IMR-90 (cell line): ENCODE measurements at regions not wholly inside any gene's neighbourhood (a gene's known extent, or its start where the extent isn't known, plus 50 kb on each side); places are given as distances from the start of the nearest gene placed in this dataset.

Experiments
- ATAC-seq: fragments of 200-7000 bp; cut with Tn5 transposase; 2 replicates; pipeline ENCODE4 v1.9.1; 2020; ENCODE audit warnings: low read depth, mild to moderate bottlenecking, moderate library complexity
- BruUV-seq: library from RNA; stranded (reverse); fragments of 400-500 nt; replicated peaks from 2 replicates; lab custom pipeline; 2021; lab: Mats Ljungman, UMichigan
- CTCF ChIA-PET: fragments of 300-600 bp; formaldehyde crosslinking; extraction: SDS; loops from one replicate; lab custom pipeline; 2021; ENCODE audit warnings: antibody characterized with exemption; lab: Yijun Ruan, JAX
- POLR2A ChIA-PET: fragments of 300-600 bp; sonication (Branson Sonifier 250); formaldehyde crosslinking; loops from one replicate; lab custom pipeline; 2022; ENCODE audit warnings: antibody characterized with exemption; ENCODE audit not compliant: unreplicated experiment; lab: Charles Lee
- DNase-seq: peaks from one replicate; pipeline ENCODE4 v3.0.0; 2013
- H2AFZ ChIP-seq: replicated peaks from 2 replicates; pipeline ENCODE3; 2013; ENCODE audit warnings: low read length, mild to moderate bottlenecking; ENCODE audit not compliant: poor library complexity
- H2AK5ac ChIP-seq: 2 replicates; pipeline ENCODE4 v1.6.1; 2013; ENCODE audit warnings: low read depth, low read length, inconsistent platforms
- H2AK9ac ChIP-seq: replicated peaks from 2 replicates; pipeline ENCODE3; 2013; ENCODE audit warnings: mild to moderate bottlenecking, low read depth, low read length, moderate library complexity; ENCODE audit not compliant: poor library complexity
- H2BK120ac ChIP-seq: 2 replicates; pipeline ENCODE4 v1.6.1; 2013; ENCODE audit warnings: low read depth, low read length, inconsistent platforms
- H2BK15ac ChIP-seq: 3 replicates; pipeline ENCODE4 v1.6.1; 2013; ENCODE audit warnings: low read depth, low read length, inconsistent platforms
- H2BK20ac ChIP-seq: 2 replicates; pipeline ENCODE4 v1.6.1; 2013; ENCODE audit warnings: low read depth, mild to moderate bottlenecking, inconsistent platforms, low read length, moderate library complexity
- H2BK5ac ChIP-seq: 2 replicates; pipeline ENCODE4 v1.6.1; 2013; ENCODE audit warnings: mild to moderate bottlenecking, low read depth, low read length, inconsistent platforms; ENCODE audit not compliant: poor library complexity, severe bottlenecking
- H3K14ac ChIP-seq: replicated peaks from 2 replicates; pipeline ENCODE4 v1.6.1; 2013; ENCODE audit warnings: low read depth, low read length, inconsistent platforms
- H3K18ac ChIP-seq: 2 replicates; pipeline ENCODE4 v1.6.1; 2013; ENCODE audit warnings: low read depth, low read length, control low read depth
- H3K23ac ChIP-seq: 2 replicates; pipeline ENCODE4 v1.6.1; 2013; ENCODE audit warnings: low read depth, low read length, inconsistent platforms
- H3K27ac ChIP-seq: 2 replicates; pipeline ENCODE4 v1.5.1; 2013; ENCODE audit warnings: mild to moderate bottlenecking, control low read depth, low read length; ENCODE audit not compliant: insufficient read depth
- H3K27me3 ChIP-seq: 2 replicates; pipeline ENCODE4 v1.6.1; 2013; ENCODE audit warnings: low read length; ENCODE audit not compliant: control insufficient read depth, insufficient read depth
- H3K36me3 ChIP-seq: 2 replicates; pipeline ENCODE4 v1.6.1; 2013; ENCODE audit warnings: low read length, mixed read lengths; ENCODE audit not compliant: control insufficient read depth, insufficient read depth
- H3K4ac ChIP-seq: 2 replicates; pipeline ENCODE4 v1.6.1; 2013; ENCODE audit warnings: low read depth, low read length, inconsistent platforms
- H3K4me1 ChIP-seq: 2 replicates; pipeline ENCODE4 v1.6.1; 2013; ENCODE audit warnings: low read length, mixed read lengths; ENCODE audit not compliant: control insufficient read depth, insufficient read depth
- H3K4me2 ChIP-seq: 2 replicates; pipeline ENCODE4 v1.6.1; 2013; ENCODE audit warnings: low read depth, mild to moderate bottlenecking, control low read depth, low read length, moderate library complexity
- H3K4me3 ChIP-seq: 2 replicates; pipeline ENCODE4 v1.5.1; 2013; ENCODE audit warnings: low read depth, mild to moderate bottlenecking, control low read depth, low read length, moderate library complexity; ENCODE audit not compliant: insufficient read depth
- H3K56ac ChIP-seq: 2 replicates; pipeline ENCODE4 v1.6.1; 2013; ENCODE audit warnings: low read length, inconsistent platforms; ENCODE audit not compliant: insufficient read depth; ENCODE audit errors: extremely low read depth
- H3K79me1 ChIP-seq, 2 experiments: 2 replicates each; pipeline ENCODE4 v1.6.1; 2013; ENCODE audit warnings: low read length in 2 of 2, inconsistent platforms in 1 of 2, low read depth in 1 of 2
- H3K9ac ChIP-seq: 2 replicates; pipeline ENCODE4 v1.6.1; 2013; ENCODE audit warnings: low read depth, low read length, control low read depth
- H3K9me1 ChIP-seq: 2 replicates; pipeline ENCODE4 v1.6.1; 2013; ENCODE audit warnings: low read length, inconsistent platforms; ENCODE audit not compliant: insufficient read depth
- H3K9me3 ChIP-seq: 2 replicates; pipeline ENCODE4 v1.6.1; 2013; ENCODE audit warnings: low read length; ENCODE audit not compliant: control insufficient read depth, insufficient read depth
- H4K20me1 ChIP-seq: 2 replicates; pipeline ENCODE4 v1.6.1; 2013; ENCODE audit warnings: low read length, inconsistent platforms; ENCODE audit not compliant: insufficient read depth
- H4K5ac ChIP-seq: 2 replicates; pipeline ENCODE4 v1.6.1; 2013; ENCODE audit warnings: mild to moderate bottlenecking, low read depth, low read length, control low read depth
- H4K8ac ChIP-seq, 2 experiments: 2 replicates each; pipeline ENCODE4 v1.6.1; 2013; ENCODE audit warnings: low read depth in 2 of 2, low read length in 2 of 2, control low read depth in 1 of 2, inconsistent platforms in 1 of 2
- H4K91ac ChIP-seq: 2 replicates; pipeline ENCODE4 v1.6.1; 2013; ENCODE audit warnings: low read depth, low read length, inconsistent platforms; ENCODE audit not compliant: insufficient read depth
- BHLHE40 ChIP-seq: fragments of 150-350 bp; IDR thresholded peaks from 2 replicates; pipeline ENCODE4 v1.6.1; 2016; ENCODE audit warnings: mild to moderate bottlenecking, low read depth, low read length
- CEBPB ChIP-seq: IDR thresholded peaks from 2 replicates; pipeline ENCODE4 v1.6.1; 2012; ENCODE audit warnings: low read depth, low read length, improper control_type of control experiment
- CHD1 ChIP-seq: IDR thresholded peaks from 2 replicates; pipeline ENCODE4 v1.6.1; 2012; ENCODE audit warnings: low read depth, low read length, improper control_type of control experiment
- CTCF ChIP-seq: conservative IDR thresholded peaks from 2 replicates; pipeline ENCODE4 v1.5.1; 2012; ENCODE audit warnings: mild to moderate bottlenecking, low read depth, low read length, improper control_type of control experiment
- FOS ChIP-seq: fragments of 150-350 bp; IDR thresholded peaks from 2 replicates; pipeline ENCODE4 v1.6.1; 2016; ENCODE audit warnings: low read depth, low read length
- MAFK ChIP-seq: IDR thresholded peaks from 2 replicates; pipeline ENCODE4 v1.6.1; 2012; ENCODE audit warnings: low read depth, low read length, improper control_type of control experiment
- MAZ ChIP-seq: IDR thresholded peaks from 2 replicates; pipeline ENCODE4 v1.6.1; 2012; ENCODE audit warnings: low read depth, mild to moderate bottlenecking, low read length, improper control_type of control experiment, moderate library complexity, borderline replicate concordance
- MXI1 ChIP-seq: IDR thresholded peaks from 2 replicates; pipeline ENCODE4 v1.6.1; 2012; ENCODE audit warnings: low read depth, mild to moderate bottlenecking, low read length, moderate library complexity, borderline replicate concordance
- NFE2L2 ChIP-seq: fragments of 150-350 bp; IDR thresholded peaks from 2 replicates; pipeline ENCODE4 v1.6.1; 2016; ENCODE audit warnings: low read depth, mild to moderate bottlenecking, low read length
- POLR2A ChIP-seq: IDR thresholded peaks from 2 replicates; pipeline ENCODE4 v1.6.1; 2012; ENCODE audit warnings: mild to moderate bottlenecking, low read depth, low read length
- RAD21 ChIP-seq: IDR thresholded peaks from 2 replicates; pipeline ENCODE4 v1.6.1; 2012; ENCODE audit warnings: low read length, improper control_type of control experiment
- RCOR1 ChIP-seq: IDR thresholded peaks from 2 replicates; pipeline ENCODE4 v1.6.1; 2012; ENCODE audit warnings: mild to moderate bottlenecking, low read length, improper control_type of control experiment; ENCODE audit not compliant: insufficient replicate concordance
- RFX5 ChIP-seq: IDR thresholded peaks from 2 replicates; pipeline ENCODE4 v1.8.0; 2012; ENCODE audit warnings: low read depth, mild to moderate bottlenecking, low read length, moderate library complexity
- SMC3 ChIP-seq: fragments of 150-350 bp; IDR thresholded peaks from 2 replicates; pipeline ENCODE4 v1.6.1; 2016; ENCODE audit warnings: low read depth, mild to moderate bottlenecking, antibody characterized with exemption, low read length, moderate library complexity
- WGBS, 2 experiments: methylation state at CpG; one replicate each; pipeline versions ENCODE4 v1.1.5 to v1.1.7; 2013; ENCODE audit warnings: missing lambda C conversion rate in 2 of 2; ENCODE audit not compliant: insufficient read length in 1 of 2; ENCODE audit errors: extremely low coverage in 2 of 2; 5-methylcytosine and 5-hydroxymethylcytosine counted together
- dilution Hi-C: fragments of 300-500 bp; cut with HindIII; formaldehyde crosslinking; loops from one replicate; pipeline ENCODE4 v1.14.3; 2018; ENCODE audit warnings: low sequenced_read_pairs; ENCODE audit not compliant: unreplicated experiment
- in situ Hi-C: fragments of 300-500 bp; cut with MboI; formaldehyde crosslinking; loops from 3 replicates; pipeline ENCODE4 v1.14.3; 2019; ENCODE audit warnings: low sequenced_read_pairs, inconsistent platforms, mixed read lengths
- intact Hi-C: fragments of 100-400 bp; cut with micrococcal nuclease; formaldehyde crosslinking; loops from 2 replicates; pipeline ENCODE4 v1.10.0; 2022
- TF ChIP-seq, protein P1 (sequence below): fragments of 150-350 bp; IDR thresholded peaks from 2 replicates; pipeline ENCODE4 v1.6.1; 2016; ENCODE audit warnings: low read depth, mild to moderate bottlenecking, low read length, moderate library complexity, borderline replicate concordance
- TF ChIP-seq, protein P2 (sequence below): fragments of 150-350 bp; IDR thresholded peaks from 2 replicates; pipeline ENCODE4 v1.6.1; 2017; ENCODE audit warnings: mild to moderate bottlenecking, antibody characterized with exemption, low read length, low read depth

- no peak overlapping the region for H2BK20ac ChIP-seq
- H3K23ac ChIP-seq, result no peak overlapping the region
- H3K14ac ChIP-seq, result no peak overlapping the region
- no TSS peak for BruUV-seq
- DNase-seq (no peak), ATAC-seq (no peak)
- H2BK15ac ChIP-seq, result no peak overlapping the region
- H2BK120ac ChIP-seq, result no peak overlapping the region
- no peak overlapping the region for H2AK9ac ChIP-seq
- no peak overlapping the region for H4K8ac ChIP-seq
- dilution Hi-C loops, result no loop called here
- no peaks in the 10 kb centered on the region for H3K36me3 ChIP-seq
- ChIA-PET POLR2A (no interaction called here), CTCF (no interaction called here)
- 42% methylated on average over 2 of the region's 4 CpGs; no CpG with 5 or more reads in 1 of the 2 experiments for WGBS, 2 experiments
- no peaks in the 10 kb centered on the region for H3K27me3 ChIP-seq
- no peak overlapping the region for H3K4me2 ChIP-seq
- no peak overlapping the region for H3K9ac ChIP-seq
- H2BK5ac ChIP-seq, result no peak overlapping the region
- no peaks in the 10 kb centered on the region for H3K9me1 ChIP-seq
- no peaks in the 10 kb centered on the region for H3K9me3 ChIP-seq
- no peaks in the 10 kb centered on the region for H3K4me1 ChIP-seq
- H3K4ac ChIP-seq, result no peak overlapping the region
- no peak overlapping the region for H3K18ac ChIP-seq
- H2AFZ ChIP-seq, result no peak overlapping the region
- H4K20me1 ChIP-seq, result no peaks in the 10 kb centered on the region
- in situ Hi-C loops, result no loop called here
- no peak overlapping the region for H4K5ac ChIP-seq
- intact Hi-C loops, result no loop called here
- no peak overlapping the region for H2AK5ac ChIP-seq
- H3K79me1 ChIP-seq, result no peaks in the 10 kb centered on the region
- H3K56ac ChIP-seq, result no peak overlapping the region
- no peak overlapping the region for H3K4me3 ChIP-seq
- no peak overlapping the region for H4K91ac ChIP-seq
- no peak overlapping the region for H3K27ac ChIP-seq
- TF ChIP-seq NFE2L2, result no peak
- TF ChIP-seq CEBPB, result no peak
- TF ChIP-seq CHD1, result no peak
- TF ChIP-seq, protein P1, sequence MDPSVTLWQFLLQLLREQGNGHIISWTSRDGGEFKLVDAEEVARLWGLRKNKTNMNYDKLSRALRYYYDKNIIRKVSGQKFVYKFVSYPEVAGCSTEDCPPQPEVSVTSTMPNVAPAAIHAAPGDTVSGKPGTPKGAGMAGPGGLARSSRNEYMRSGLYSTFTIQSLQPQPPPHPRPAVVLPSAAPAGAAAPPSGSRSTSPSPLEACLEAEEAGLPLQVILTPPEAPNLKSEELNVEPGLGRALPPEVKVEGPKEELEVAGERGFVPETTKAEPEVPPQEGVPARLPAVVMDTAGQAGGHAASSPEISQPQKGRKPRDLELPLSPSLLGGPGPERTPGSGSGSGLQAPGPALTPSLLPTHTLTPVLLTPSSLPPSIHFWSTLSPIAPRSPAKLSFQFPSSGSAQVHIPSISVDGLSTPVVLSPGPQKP, result no peak
- no peak for TF ChIP-seq MAZ
- TF ChIP-seq FOS, result no peak
- TF ChIP-seq RCOR1, result no peak
- no peak for TF ChIP-seq POLR2A
- TF ChIP-seq, protein P2, sequence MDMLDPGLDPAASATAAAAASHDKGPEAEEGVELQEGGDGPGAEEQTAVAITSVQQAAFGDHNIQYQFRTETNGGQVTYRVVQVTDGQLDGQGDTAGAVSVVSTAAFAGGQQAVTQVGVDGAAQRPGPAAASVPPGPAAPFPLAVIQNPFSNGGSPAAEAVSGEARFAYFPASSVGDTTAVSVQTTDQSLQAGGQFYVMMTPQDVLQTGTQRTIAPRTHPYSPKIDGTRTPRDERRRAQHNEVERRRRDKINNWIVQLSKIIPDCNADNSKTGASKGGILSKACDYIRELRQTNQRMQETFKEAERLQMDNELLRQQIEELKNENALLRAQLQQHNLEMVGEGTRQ, result no peak
- TF ChIP-seq MAFK, result no peak
- TF ChIP-seq MXI1, result no peak
- TF ChIP-seq RAD21, result no peak
- no peak for TF ChIP-seq RFX5
- TF ChIP-seq SMC3, result no peak
- TF ChIP-seq CTCF, result no peak
- no peak for TF ChIP-seq BHLHE40
Measured at GRCh38 chr4:85029453-85029852, 63.0 kb upstream of the WDFY3 start.
